Left renal pelvis (tissue), 4 donors: ENCODE measurements at regions not wholly inside any gene's neighbourhood (a gene's known extent, or its start where the extent isn't known, plus 50 kb on each side); places are given as distances from the start of the nearest gene placed in this dataset.

ENCODE experiments used
- DNase-seq, 4 donors: peaks; one replicate each; pipeline ENCODE4 v3.0.0-alpha.2; 2013; ENCODE audit warnings: low read depth in 4 of 4, low spot score in 3 of 4

DNA sequence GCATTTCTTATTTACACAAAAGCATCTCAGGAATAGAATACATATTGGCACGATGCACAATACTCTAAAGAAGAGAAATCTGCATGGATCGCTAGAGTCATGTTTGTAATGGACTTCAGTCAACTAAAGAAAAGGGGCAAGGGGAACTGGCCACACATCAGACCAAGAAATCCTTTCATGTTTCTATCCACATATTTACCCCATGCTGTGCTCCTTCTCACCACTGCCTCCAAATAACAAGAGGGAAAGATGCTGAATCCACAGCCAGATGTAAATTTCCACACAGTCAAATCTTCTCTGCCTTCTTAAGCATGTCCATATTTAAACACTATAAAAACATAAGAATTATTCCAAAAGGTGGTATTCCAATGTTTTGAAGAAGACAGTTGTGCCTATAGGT is 67.6 kb downstream of the COX18 start:
- DNase-seq, result no peak

DNA sequence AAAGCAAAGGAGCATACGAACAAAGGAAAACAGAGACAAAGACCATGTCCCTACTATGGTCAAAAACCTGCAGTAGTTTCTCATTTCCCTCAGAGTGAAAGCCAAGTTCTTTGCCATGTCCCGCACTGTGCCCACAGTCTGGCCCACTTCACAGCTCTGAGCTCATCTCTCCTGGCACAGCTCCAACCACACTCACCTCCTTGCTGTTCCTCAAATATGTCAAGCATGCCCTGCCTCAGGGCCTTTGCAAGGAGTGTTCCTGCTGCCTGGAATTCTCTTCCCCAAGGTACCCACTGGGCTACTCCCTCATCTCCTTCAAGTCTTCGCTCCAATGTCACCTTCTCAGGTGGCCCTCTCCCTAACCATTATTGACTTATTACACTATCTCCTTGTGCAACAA is 72.1 kb downstream of the COX18 start:
- no peak for DNase-seq

DNA sequence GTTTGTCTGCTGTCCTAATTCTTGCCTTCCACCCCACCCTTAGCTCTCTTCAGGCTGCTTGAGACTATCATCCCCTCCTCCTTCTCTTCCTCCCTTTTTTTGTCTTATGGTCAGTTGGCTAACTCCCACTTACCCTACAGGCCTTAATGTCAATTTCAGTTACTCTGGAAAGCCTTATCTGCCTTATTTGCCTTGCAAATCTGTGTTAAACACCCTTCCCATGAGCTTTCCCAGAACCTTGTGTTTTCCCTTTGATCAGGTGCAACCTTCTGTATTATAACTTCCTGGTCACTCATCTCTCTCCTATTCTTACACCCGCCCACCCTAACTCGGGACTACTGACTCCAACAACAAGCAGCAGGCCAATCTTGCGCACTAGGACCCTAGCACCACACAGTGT is 74.8 kb downstream of the COX18 start:
- DNase-seq, result no peak

- DNase-seq, result no peak
These were observed 75.6 kb downstream of the COX18 start for GRCh38 chr4:72993876-72994275.

- no peak for DNase-seq
These were observed 77.6 kb downstream of the COX18 start for GRCh38 chr4:72991873-72992272.

GRCh38 chr4:72987741-72988729 is 81.5 kb downstream of the COX18 start:
- DNase-seq, result no peak

GRCh38 chr4:72984351-72984750 is 85.2 kb downstream of the COX18 start:
- DNase-seq, result no peak

DNA sequence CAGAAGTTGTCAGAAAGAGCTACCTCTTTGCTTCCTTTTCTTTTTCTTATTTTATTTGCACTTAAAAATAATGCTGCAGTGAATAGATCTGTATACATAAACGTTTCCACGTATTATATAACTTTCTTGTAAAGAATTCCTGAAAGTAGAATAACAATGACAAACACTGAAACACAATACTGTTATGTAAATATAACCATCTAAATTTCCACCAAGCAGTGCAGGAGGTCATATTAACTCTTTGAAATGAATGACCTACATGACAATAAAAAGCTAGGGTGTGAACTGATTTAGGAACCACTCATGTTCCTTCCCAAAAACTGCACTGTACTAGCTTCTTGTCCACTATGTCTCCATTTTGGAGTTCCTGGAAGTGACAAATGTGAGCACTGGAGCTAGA is 85.8 kb downstream of the COX18 start:
- DNase-seq, result no peak

DNA sequence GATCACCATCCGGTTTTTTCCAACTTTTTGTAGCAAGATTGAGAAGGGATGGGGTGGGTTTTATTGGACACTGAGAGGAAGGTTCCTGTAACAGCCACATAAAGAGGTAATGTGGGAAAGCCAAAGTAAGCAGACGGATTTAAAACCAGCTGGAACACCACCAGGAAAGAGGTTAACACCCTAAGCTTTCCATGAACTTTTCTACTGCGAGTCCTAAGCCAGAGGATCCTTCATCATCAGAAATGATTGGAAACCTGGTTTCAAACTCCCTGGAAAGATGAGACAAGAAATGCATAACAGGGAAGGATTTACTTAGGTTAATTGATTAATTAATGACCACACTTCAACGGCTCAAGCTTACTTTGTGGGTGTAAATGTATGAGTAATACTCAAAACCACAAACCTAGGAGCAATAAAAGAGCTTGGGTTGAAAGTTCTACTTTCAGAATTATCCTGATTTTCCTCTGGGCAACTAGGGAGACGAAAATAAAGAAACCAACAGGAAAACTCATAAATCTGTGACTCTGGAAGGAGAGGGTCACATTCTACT is 91.5 kb downstream of the COX18 start:
- DNase-seq, result no peak

DNA sequence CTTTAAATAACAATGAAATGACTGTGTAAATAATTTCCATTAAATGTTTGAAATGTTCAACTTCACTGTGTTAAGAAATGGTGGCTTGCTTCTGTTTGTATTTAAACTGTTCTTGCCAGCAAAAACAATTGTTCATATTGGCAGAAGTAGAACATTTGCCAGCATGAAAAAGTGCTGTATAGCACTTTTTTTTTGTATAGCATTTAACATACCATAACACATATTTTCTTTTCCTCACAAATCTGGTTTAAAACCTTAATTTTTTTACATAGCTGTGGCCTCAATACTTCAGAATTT is 94.1 kb downstream of the COX18 start:
- DNase-seq, result no peak

- peak in 1 of 4 donors; percentile 5 for DNase-seq
These were observed 94.6 kb downstream of the COX18 start for GRCh38 chr4:72974694-72975487.

DNA sequence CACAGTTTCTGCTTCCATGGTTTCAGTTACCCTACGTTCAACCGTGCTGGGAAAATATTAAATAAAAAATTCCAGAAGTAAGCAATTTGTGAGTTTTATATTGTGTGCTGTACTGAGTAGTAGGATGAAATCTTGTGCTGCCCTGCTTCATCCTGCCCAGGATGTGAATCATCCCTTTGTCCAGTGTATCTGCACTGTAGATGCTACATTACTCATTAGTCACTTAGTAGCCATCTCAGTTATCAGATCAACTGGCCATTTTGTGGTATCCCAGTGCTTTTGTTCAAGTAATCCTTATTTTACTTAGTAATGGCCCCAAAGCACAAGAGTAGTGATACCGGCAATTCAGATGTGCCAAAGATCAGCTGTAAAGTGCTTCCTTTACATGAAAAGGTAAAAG is 97.9 kb downstream of the COX18 start:
- no peak for DNase-seq

DNA sequence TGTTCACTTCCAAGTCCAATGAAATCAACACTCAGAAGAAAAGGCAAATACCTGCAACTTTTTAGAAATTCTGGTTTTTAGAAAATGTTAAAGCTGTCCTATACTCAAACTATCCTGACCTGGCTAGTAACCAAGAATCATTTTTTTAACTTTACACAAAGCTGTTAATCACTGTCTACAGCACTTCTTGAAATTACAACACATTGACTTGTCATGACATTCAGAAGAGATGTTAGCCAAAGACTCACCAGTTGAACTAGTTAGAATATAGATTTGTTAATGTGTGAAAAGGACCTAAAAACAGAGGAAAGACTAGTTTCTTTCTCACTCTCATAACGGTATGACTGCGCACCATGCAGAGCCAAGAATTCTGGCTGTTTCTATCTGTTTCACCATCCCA is 98.8 kb downstream of the COX18 start:
- no peak for DNase-seq

- DNase-seq, result no peak
These were observed 99.5 kb downstream of the COX18 start for GRCh38 chr4:72969976-72970375.

GRCh38 chr4:72966652-72967051 is 102.9 kb downstream of the COX18 start:
- no peak for DNase-seq

DNA sequence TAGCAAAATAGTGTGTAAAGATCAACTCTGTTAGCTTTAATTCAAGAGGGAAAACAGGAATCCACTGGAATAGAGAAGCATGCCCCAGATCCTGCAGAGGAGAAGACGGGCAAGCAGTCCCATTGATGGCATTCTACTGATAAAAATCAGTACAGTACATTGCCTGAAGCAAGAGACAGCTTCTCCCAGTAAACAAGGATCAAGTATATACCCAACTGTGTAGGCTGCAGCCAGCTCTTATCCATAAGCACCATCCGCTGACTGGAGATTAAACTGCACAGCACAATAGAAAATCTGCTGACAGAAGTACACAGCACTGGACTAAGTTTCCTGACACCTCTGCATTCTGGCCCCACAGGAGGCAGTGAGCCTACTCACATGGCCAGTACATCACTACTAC is 110.1 kb downstream of the COX18 start:
- no peak for DNase-seq

- no peak for DNase-seq
These were observed 114.7 kb downstream of the COX18 start for GRCh38 chr4:72954811-72955210.

- no peak for DNase-seq
These were observed 115.9 kb downstream of the COX18 start for GRCh38 chr4:72953571-72953970.

- DNase-seq, result no peak
These were observed 117.9 kb downstream of the COX18 start for GRCh38 chr4:72951628-72952027.

GRCh38 chr4:72951147-72951546 is 118.4 kb downstream of the COX18 start:
- DNase-seq, result no peak

GRCh38 chr4:72948080-72948479 is 121.4 kb downstream of the COX18 start:
- no peak for DNase-seq
